Femur (tissue), 1 donor: ENCODE measurements at regions not wholly inside any gene's neighbourhood (a gene's known extent, or its start where the extent isn't known, plus 50 kb on each side); places are given as distances from the start of the nearest gene placed in this dataset.
"Not testable (repeated sequence)": the region's sequence is repeated elsewhere in the genome, so short reads cannot be mapped to it uniquely, and the experiment has no call there.

ENCODE experiments used
- DNase-seq: peaks from one replicate; pipeline ENCODE4 v3.0.0-alpha.2; 2017

DNA sequence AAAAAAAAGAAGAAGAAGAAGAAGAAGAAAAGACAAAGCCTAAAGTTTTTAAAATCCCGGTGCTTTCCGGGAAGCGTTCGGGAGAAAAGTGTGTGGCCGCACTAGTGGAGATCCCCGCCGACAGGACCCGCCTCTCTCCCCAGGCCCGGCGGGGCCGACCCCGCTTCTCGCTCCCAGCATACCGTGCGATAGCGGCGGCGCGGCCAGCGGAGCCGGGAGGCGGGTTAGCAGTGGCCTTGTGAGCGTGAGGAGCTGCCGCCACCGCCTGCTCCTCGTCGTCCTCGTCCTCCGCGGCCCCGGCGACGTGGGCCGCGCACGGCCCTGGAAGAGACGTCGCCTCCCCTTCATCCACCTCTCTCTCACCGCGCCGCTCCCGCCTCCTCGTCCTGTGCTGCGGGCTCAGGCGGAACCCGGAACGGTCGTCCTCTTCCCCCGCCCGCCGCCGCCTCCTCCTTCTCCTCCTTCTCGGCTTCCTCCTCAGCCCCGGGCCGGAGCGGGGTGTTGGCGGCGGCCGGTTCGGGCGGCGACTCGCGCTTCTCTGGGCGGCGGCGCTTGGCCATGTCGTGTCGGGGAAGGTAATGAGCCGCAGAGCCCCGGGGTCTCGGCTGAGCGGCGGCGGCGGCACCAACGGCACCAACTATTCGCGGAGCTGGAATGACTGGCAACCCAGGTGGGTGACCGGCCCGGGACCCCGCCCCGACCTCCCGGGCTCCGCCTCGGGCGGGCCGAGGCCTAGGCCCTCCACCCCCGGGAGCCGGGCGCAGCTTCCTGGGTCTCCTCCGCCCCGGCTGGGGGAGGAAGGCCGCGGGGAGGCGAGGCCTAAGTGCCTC lies 62.6 kb upstream of the CDR2 start:
- DNase-seq, result peak; percentile 88

DNA sequence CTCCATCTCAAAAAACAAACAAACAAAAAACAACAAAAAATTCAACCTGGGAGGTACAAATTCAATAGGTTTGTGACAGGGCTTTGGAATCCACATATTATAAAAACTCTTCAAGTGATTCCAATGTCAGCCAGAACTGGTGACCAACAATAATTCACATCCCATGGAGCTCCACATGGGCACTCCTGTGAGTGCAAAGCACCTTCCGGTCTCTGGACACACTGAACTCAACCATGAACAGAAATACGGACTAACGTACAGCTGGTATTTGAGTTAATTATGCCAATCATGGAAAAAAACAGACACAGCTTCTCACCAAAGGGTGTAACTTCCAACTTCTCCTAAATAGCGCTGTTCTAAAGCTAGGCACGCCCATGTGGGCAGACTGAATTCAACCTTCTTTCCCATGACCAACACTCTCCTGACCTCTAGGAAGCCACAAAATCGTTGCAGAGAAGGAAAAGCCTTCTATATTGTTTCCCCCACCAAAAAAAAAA lies 62.0 kb upstream of the CDR2 start:
- DNase-seq, result not testable (repeated sequence)

DNA sequence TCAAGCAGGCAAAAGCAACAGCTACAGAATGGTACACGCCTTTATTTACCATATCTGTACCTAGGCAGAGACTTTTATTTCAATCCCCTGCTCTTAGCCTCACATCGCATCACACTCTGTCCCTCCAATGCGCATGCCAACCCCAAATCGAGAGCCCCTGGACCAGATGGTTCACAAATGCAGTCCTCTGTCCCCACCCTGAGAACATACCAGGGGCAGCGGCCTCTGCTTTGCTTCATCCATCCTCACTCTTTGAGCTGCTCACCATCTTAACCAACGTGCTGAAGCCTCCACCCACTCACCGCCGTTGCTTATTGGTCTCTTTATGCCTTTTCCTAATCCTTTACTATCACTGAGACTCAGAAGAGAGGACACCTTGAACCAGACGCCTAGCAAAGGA lies 56.9 kb upstream of the CDR2 start:
- not testable (repeated sequence) for DNase-seq

DNA sequence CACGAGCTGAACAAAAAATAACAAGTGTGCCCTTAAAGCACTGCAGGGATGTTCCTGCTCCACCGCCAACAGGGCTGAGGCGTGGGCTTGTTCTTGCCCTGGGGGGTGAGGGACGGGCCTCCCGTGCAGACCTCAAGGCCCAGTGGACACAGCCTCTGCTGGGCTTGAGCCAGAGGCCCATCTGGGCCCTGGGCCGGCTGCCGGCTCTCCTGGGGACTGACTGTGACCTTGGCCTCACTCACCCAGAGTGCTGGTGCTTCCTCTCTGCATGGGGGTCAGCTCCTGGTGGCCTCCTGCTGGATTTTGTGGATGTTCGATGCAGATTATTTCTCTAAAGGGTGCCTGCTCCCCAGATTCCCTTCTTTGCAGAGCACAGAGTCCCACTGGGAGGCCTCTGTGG lies 54.2 kb upstream of the CDR2 start:
- no peak for DNase-seq

DNA sequence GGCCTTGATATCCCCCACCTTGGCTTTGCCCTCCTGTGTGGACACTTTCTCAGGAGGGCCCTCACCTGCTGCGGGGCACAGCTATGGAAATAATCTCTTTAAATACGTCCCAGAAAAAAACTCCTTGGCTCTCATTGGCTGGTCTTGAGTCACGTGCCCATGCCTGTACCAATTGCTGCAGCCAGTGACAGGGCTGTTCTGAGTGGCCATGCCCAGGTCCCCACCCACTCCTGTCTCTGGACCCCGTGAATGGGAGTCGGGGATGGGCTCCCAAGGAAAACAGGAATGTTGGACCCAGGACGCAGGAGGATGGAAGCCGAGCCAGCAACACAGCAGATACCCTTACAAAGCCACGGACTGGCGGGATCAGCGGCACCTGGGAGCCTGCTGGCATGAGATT lies 53.1 kb upstream of the CDR2 start:
- no peak for DNase-seq

DNA sequence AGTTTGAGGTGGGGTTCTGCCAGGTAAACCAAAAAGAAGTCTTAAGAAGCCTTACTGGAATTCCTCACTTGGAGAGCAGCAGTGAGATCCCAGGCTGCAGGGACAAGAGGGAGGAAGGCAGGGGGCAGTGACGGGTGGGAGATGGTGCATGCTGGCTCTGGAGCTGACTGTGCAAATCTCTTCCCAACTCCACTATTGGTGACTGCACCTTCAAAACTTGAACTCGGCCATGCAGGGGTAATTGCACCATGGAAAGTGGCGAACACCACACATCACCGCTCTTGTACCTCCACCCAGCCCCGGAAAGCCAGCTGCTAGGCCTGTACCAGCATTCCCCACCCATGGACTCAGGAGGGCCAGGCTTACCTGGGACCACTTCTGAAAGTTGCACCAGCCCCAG lies 51.4 kb upstream of the CDR2 start:
- no peak for DNase-seq

DNA sequence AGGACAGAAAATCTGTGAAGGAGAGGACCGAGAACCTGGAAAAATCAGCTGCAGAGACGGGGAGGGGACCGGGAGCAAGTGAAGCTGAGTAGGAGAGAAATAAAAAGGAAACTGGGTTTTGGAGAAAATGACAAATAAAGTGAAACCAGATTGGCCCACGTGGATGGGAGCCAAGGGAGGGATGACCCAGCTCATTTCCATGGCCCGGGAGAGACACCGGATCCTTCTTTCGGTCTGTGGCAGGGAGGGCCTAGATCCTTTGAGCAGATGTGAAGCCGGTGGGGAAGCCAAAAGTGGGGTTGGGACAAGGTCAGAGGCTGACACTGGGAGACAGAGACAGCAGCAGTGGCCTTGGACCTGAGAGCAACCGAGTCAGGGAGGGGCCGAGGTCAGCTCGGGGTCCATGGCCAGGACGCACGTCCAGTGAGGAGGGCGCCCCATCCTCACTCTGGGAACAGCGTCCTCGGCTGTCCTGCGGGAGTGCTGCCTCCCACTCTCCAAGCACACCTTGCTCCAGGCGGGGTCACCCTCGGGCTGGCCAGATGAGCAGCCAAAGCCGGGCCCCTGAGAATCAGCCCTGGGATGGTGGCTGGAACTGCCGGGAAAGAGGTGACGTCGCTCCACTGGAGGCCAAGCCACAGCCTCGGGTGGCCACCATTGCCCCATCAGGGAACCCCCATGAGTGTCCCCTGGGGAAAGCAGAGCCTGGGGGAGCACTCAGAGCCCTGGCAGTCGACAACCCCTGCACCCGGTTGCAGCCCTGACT lies 50.8 kb upstream of the CDR2 start:
- peak; percentile 91 for DNase-seq

DNA sequence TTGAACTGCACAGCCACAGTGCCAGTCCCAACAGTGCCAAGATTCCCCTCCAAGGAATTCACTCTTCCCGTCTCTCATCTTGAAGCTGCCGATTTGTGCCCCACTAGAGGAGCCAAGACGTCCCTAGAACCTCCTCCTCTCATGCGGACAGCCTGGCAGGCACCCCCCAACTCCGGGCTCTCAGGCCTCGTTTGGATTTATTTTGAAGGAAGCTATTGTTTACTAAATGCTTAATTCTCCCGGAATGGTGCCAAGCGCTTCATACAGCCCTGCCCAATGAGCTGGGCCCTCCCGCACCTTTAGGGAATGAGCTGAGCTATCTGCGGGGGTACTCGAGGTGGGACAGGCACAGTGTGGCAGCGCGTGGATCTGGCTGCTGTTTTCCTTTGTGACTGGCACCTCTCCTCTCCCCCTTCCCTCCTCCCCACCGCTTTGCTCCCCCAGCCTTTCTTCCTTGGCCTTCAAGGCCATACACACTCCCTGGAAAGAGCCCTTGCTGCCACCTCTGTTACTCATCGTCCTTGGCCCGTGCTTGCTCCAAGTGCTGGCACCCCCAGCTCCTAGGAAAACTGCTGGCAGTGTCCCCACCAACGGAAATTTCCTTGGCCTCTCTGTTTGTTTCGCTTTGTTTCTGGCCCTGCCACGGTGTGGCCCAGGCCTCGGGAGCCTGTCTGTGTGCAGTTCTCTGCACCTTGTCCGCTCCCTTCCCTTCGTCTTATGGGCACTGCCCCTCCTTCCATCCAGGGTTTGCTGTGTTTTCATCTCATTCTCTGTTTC lies 49.9 kb upstream of the CDR2 start:
- peak; percentile 64 for DNase-seq
